A549 (cell line): ENCODE measurements at regions not wholly inside any gene's neighbourhood (a gene's known extent, or its start where the extent isn't known, plus 50 kb on each side); places are given as distances from the start of the nearest gene placed in this dataset.

Experiments used
- ATAC-seq, 2 experiments: fragments of 200-7000 bp in 1 of 2; fragments of >200 bp in 1 of 2; cut with Nextera tagmentation in 1 of 2; cut with Tn5 transposase in 1 of 2; 3 replicates each; pipeline versions ENCODE4 v1.8.0 to v1.9.1; 2018 to 2020; ENCODE audit warnings: mild to moderate bottlenecking in 1 of 2, moderate library complexity in 1 of 2
- CTCF ChIA-PET: fragments of 300-600 bp; sonication (Branson Sonifier 250); formaldehyde crosslinking; extraction: SDS; loops from one replicate; lab custom pipeline; 2021; ENCODE audit warnings: antibody characterized with exemption, inconsistent platforms; lab: Yijun Ruan, JAX
- POLR2A ChIA-PET: fragments of 350-600 bp; formaldehyde crosslinking; extraction: SDS; loops from one replicate; lab custom pipeline; 2021; ENCODE audit warnings: antibody characterized with exemption, inconsistent platforms; lab: Yijun Ruan, JAX
- DNase-seq, 2 experiments: peaks; one replicate each; pipeline versions ENCODE4 v3.0.0 to v3.0.0-alpha.2; 2011 to 2016; ENCODE audit warnings: low read depth in 1 of 2, low spot score in 1 of 2
- FAIRE-seq: peaks from 2 replicates; lab custom pipeline; 2011; peaks lifted over from hg19 to GRCh38; lab: Jason Lieb, UNC
- H3K27ac ChIP-seq, 2 experiments: fragments of >200 bp; sonication (Bioruptor Twin); formaldehyde crosslinking; 3 replicates each; pipeline ENCODE4 v1.5.1; 2016 to 2017
- H3K4me1 ChIP-seq: fragments of >200 bp; sonication (Bioruptor Twin); formaldehyde crosslinking; 3 replicates; pipeline ENCODE4 v1.6.1; 2016
- H3K4me2 ChIP-seq: fragments of >200 bp; sonication (Bioruptor Twin); formaldehyde crosslinking; 3 replicates; pipeline ENCODE4 v1.6.1; 2016
- H3K4me3 ChIP-seq: fragments of >200 bp; sonication (Bioruptor Twin); formaldehyde crosslinking; 3 replicates; pipeline ENCODE4 v1.5.1; 2016
- H3K9me3 ChIP-seq: fragments of >200 bp; sonication (Bioruptor Twin); formaldehyde crosslinking; 3 replicates; pipeline ENCODE4 v1.6.1; 2016
- BHLHE40 ChIP-seq: IDR thresholded peaks from 2 replicates; pipeline ENCODE4 v1.6.1; 2012; ENCODE audit warnings: low read depth, low read length, inconsistent platforms
- CBX8 ChIP-seq: fragments of 200-600 bp; sonication (generic); IDR thresholded peaks from 2 replicates; pipeline ENCODE4 v1.6.1; 2016
- CHD2 ChIP-seq: fragments of 150-350 bp; IDR thresholded peaks from 2 replicates; pipeline ENCODE4 v1.6.1; 2014; ENCODE audit warnings: low read length; ENCODE audit not compliant: partially characterized antibody
- CHD4 ChIP-seq: fragments of 200-600 bp; sonication (generic); IDR thresholded peaks from 2 replicates; pipeline ENCODE4 v1.6.1; 2016; ENCODE audit warnings: antibody characterized with exemption, mild to moderate bottlenecking, borderline replicate concordance
- E2F6 ChIP-seq: IDR thresholded peaks from 2 replicates; pipeline ENCODE4 v1.6.1; 2012; ENCODE audit warnings: low read depth, borderline replicate concordance
- EHF ChIP-seq: fragments of 250-450 bp; sonication (Bioruptor Pico); IDR thresholded peaks from 2 replicates; pipeline ENCODE4 v1.5.0; 2020; ENCODE audit warnings: mild to moderate bottlenecking
- ELK1 ChIP-seq: fragments of 150-350 bp; IDR thresholded peaks from 2 replicates; pipeline ENCODE4 v1.6.1; 2014; ENCODE audit warnings: low read depth, mild to moderate bottlenecking, low read length
- FOSL2 ChIP-seq, 2 experiments: fragments of 450-650 bp in 1 of 2; fragments of >200 bp in 1 of 2; sonication (Bioruptor Twin) in 1 of 2; formaldehyde crosslinking; IDR thresholded peaks; 2 replicates each; pipeline versions ENCODE4 v1.5.0 to v1.6.1; 2016 to 2020; ENCODE audit warnings: mild to moderate bottlenecking in 1 of 2, moderate library complexity in 1 of 2
- HDAC2 ChIP-seq: fragments of 200-600 bp; sonication (generic); IDR thresholded peaks from 2 replicates; pipeline ENCODE4 v1.6.1; 2016
- HEYL ChIP-seq: fragments of 250-450 bp; sonication (Bioruptor Pico); IDR thresholded peaks from 2 replicates; pipeline ENCODE4 v1.8.0; 2021; ENCODE audit warnings: mild to moderate bottlenecking, moderate library complexity
- HMGXB4 ChIP-seq: fragments of 250-450 bp; sonication (Bioruptor Pico); IDR thresholded peaks from 2 replicates; pipeline ENCODE4 v1.5.0; 2021; ENCODE audit warnings: mild to moderate bottlenecking, moderate library complexity, borderline replicate concordance
- HOXA7 ChIP-seq: fragments of 250-450 bp; sonication (Bioruptor Pico); IDR thresholded peaks from 2 replicates; pipeline ENCODE4 v1.5.0; 2020; ENCODE audit warnings: mild to moderate bottlenecking, moderate library complexity
- JUN ChIP-seq, 2 experiments: fragments of >200 bp; sonication (Bioruptor Twin); formaldehyde crosslinking; IDR thresholded peaks; 2 replicates in 1 of 2; 3 replicates in 1 of 2; pipeline ENCODE4 v1.6.1; 2016 to 2017
- KDM5A ChIP-seq: fragments of 200-600 bp; sonication (generic); IDR thresholded peaks from 2 replicates; pipeline ENCODE4 v1.6.1; 2016; ENCODE audit warnings: antibody characterized with exemption, mild to moderate bottlenecking
- MAFK ChIP-seq: fragments of 450-650 bp; IDR thresholded peaks from 2 replicates; pipeline ENCODE4 v1.6.1; 2014; ENCODE audit not compliant: partially characterized antibody
- MAX ChIP-seq: IDR thresholded peaks from 2 replicates; pipeline ENCODE4 v1.6.1; 2012
- NPAS2 ChIP-seq: fragments of 250-450 bp; sonication (Bioruptor Pico); IDR thresholded peaks from 2 replicates; pipeline ENCODE4 v1.8.0; 2022; ENCODE audit warnings: mild to moderate bottlenecking, moderate library complexity, borderline replicate concordance
- NR3C1 ChIP-seq: fragments of >200 bp; sonication (Bioruptor Twin); formaldehyde crosslinking; IDR thresholded peaks from 3 replicates; pipeline ENCODE4 v1.6.1; 2017
- PHF8 ChIP-seq: fragments of 200-600 bp; sonication (generic); IDR thresholded peaks from 2 replicates; pipeline ENCODE4 v1.6.1; 2016; ENCODE audit warnings: low read depth, mild to moderate bottlenecking, antibody characterized with exemption, moderate library complexity, borderline replicate concordance
- POLR2AphosphoS2 ChIP-seq: conservative IDR thresholded peaks from 2 replicates; pipeline ENCODE4 v1.6.1; 2012; ENCODE audit warnings: low read length, improper control_type of control experiment, inconsistent platforms
- RAD21 ChIP-seq, 2 experiments: fragments of >200 bp in 1 of 2; sonication (Bioruptor Twin) in 1 of 2; formaldehyde crosslinking in 1 of 2; IDR thresholded peaks in 1 of 2; conservative IDR thresholded peaks in 1 of 2; 2 replicates in 1 of 2; 3 replicates in 1 of 2; pipeline ENCODE4 v1.6.1; 2012 to 2018; ENCODE audit warnings: inconsistent platforms in 1 of 2
- SREBF2 ChIP-seq: fragments of 450-650 bp; IDR thresholded peaks from 2 replicates; pipeline ENCODE4 v1.6.1; 2014; ENCODE audit warnings: mild to moderate bottlenecking, moderate library complexity
- TFCP2L1 ChIP-seq: fragments of 250-450 bp; sonication (Bioruptor Pico); IDR thresholded peaks from 2 replicates; pipeline ENCODE4 v1.5.0; 2021; ENCODE audit warnings: mild to moderate bottlenecking
- TP53 ChIP-seq: fragments of 250-450 bp; sonication (Bioruptor Pico); IDR thresholded peaks from 2 replicates; pipeline ENCODE4 v1.5.0; 2021; ENCODE audit warnings: mild to moderate bottlenecking, moderate library complexity
- USF2 ChIP-seq: fragments of 450-650 bp; IDR thresholded peaks from 2 replicates; pipeline ENCODE4 v1.6.1; 2014; ENCODE audit warnings: antibody characterized with exemption
- ZNF302 ChIP-seq: fragments of 250-450 bp; sonication (Bioruptor Pico); IDR thresholded peaks from 2 replicates; pipeline ENCODE4 v1.9.0; 2021; ENCODE audit warnings: inconsistent platforms, mild to moderate bottlenecking, moderate library complexity
- WGBS: methylation state at CpG from one replicate; pipeline ENCODE4 v1.1.6; 2017; ENCODE audit errors: missing lambda C conversion rate; 5-methylcytosine and 5-hydroxymethylcytosine counted together

GRCh38 chr16:5643855-5644531 lies 546.4 kb upstream of the EEF2KMT start:
- CTCF ChIA-PET = no interaction called here
- POLR2A ChIA-PET = no interaction called here
- FAIRE-seq = no peak

GRCh38 chr16:5642436-5642835 lies 544.8 kb upstream of the EEF2KMT start:
- TF ChIP-seq E2F6 (no peak), JUN (IDR thresholded peaks at IDR 0.05) (no peak), BHLHE40 (no peak), POLR2AphosphoS2 (no peak), NPAS2 (CRISPR knock-in tag) (no peak), PHF8 (no peak), ELK1 (no peak), CHD4 (no peak), KDM5A (no peak), EHF (no peak), MAX (no peak), SREBF2 (no peak), HDAC2 (no peak), ZNF302 (no peak), USF2 (no peak), TP53 (CRISPR knock-in tag) (no peak), TFCP2L1 (CRISPR knock-in tag) (no peak), CHD2 (no peak), HEYL (CRISPR knock-in tag) (no peak)
- Histone ChIP-seq H3K4me2 (no peak overlapping the region), H3K4me1 (no peaks in the 10 kb centered on the region), H3K9me3 (no peaks in the 10 kb centered on the region), H3K4me3 (no peak overlapping the region), H3K27ac (no peak overlapping the region)
- ChIA-PET POLR2A (no interaction called here), CTCF (interaction anchor here (1.8 kb wide), 1 partner anchor 26 kb away, joined by 3 read pairs; no protein-coding TSS in a partner anchor)
- no peak for ATAC-seq
- 5% methylated on average over 6 of the region's 6 CpGs for WGBS
- no peak for FAIRE-seq
- no peak for DNase-seq

More at GRCh38 chr16:5643855-5644531, 546.4 kb upstream of the EEF2KMT start:
- H3K9me3 ChIP-seq = no peaks in the 10 kb centered on the region
- H3K4me2 ChIP-seq = no peak overlapping the region
- DNase-seq = no peak
- H3K4me3 ChIP-seq = no peak overlapping the region
- no peak for TF ChIP-seq HMGXB4 (CRISPR knock-in tag)
- TF ChIP-seq JUN (IDR thresholded peaks at IDR 0.05) = no peak
- TF ChIP-seq CBX8 = no peak
- TF ChIP-seq HOXA7 (CRISPR knock-in tag) = no peak
- TF ChIP-seq KDM5A = no peak
- TF ChIP-seq ELK1 = no peak
- TF ChIP-seq NR3C1 = no peak
- TF ChIP-seq EHF = no peak
- TF ChIP-seq MAFK = no peak
- TF ChIP-seq RAD21 (conservative IDR thresholded peaks at IDR 0.05 in 1 of 2, IDR thresholded peaks at IDR 0.05 in 1 of 2) = no peak
- TF ChIP-seq FOSL2 (IDR thresholded peaks at IDR 0.05) = no peak
- TF ChIP-seq FOSL2 (CRISPR knock-in tag; IDR thresholded peaks at IDR 0.05) = no peak
- TF ChIP-seq, all 56 proteins: peak for 0
- no peak for ATAC-seq
- no peak overlapping the region for H3K27ac ChIP-seq
- 24% methylated on average over 10 of the region's 10 CpGs for WGBS
- H3K4me1 ChIP-seq = no peaks in the 10 kb centered on the region
